ACC112 (cell line): ENCODE measurements at regions not wholly inside any gene's neighbourhood (a gene's known extent, or its start where the extent isn't known, plus 50 kb on each side); places are given as distances from the start of the nearest gene placed in this dataset.
"Not testable (repeated sequence)": the region's sequence is repeated elsewhere in the genome, so short reads cannot be mapped to it uniquely, and the experiment has no call there.

Source experiments
- H2AFZ ChIP-seq: fragments of 200-600 bp; sonication (generic); one replicate; pipeline ENCODE4 v1.6.0; 2017; ENCODE audit warnings: antibody characterized with exemption, low read length; ENCODE audit not compliant: unreplicated experiment
- H3K27ac ChIP-seq: fragments of 200-600 bp; sonication (generic); 2 replicates; pipeline ENCODE4 v1.5.1; 2014; ENCODE audit warnings: low read depth, mild to moderate bottlenecking, antibody characterized with exemption, low read length, moderate library complexity
- H3K27me3 ChIP-seq: fragments of 200-600 bp; sonication (generic); 2 replicates; pipeline ENCODE4 v1.6.1; 2014; ENCODE audit warnings: mild to moderate bottlenecking, antibody characterized with exemption, low read length, moderate library complexity, mixed read lengths; ENCODE audit not compliant: insufficient read depth
- H3K36me3 ChIP-seq: fragments of 200-600 bp; sonication (generic); 2 replicates; pipeline ENCODE4 v1.6.1; 2016; ENCODE audit warnings: mild to moderate bottlenecking, antibody characterized with exemption, low read length, moderate library complexity, mixed read lengths; ENCODE audit not compliant: insufficient read depth
- H3K4me1 ChIP-seq: fragments of 200-600 bp; sonication (generic); one replicate; pipeline ENCODE4 v1.6.1; 2016; ENCODE audit warnings: low read length, mixed read lengths; ENCODE audit not compliant: insufficient read depth, unreplicated experiment, control insufficient read depth
- H3K4me3 ChIP-seq: fragments of 200-600 bp; sonication (generic); 2 replicates; pipeline ENCODE4 v1.5.1; 2014; ENCODE audit warnings: mild to moderate bottlenecking, low read depth, low read length
- H3K79me2 ChIP-seq: fragments of 200-600 bp; sonication (generic); one replicate; pipeline ENCODE4 v1.6.0; 2016; ENCODE audit warnings: low read length; ENCODE audit not compliant: control insufficient read depth, unreplicated experiment, insufficient read depth

- not testable (repeated sequence) for H3K4me3 ChIP-seq, H3K4me1 ChIP-seq, H2AFZ ChIP-seq, H3K27ac ChIP-seq, H3K36me3 ChIP-seq, H3K79me2 ChIP-seq
- peaks cover 79% of the 10 kb centered on the region for H3K27me3 ChIP-seq
Observed at GRCh38 chr5:35521-35920, 56.4 kb upstream of the PLEKHG4B start.

- H2AFZ ChIP-seq, H3K4me1 ChIP-seq, H3K4me3 ChIP-seq, H3K79me2 ChIP-seq, H3K36me3 ChIP-seq, H3K27ac ChIP-seq: not testable (repeated sequence)
- peaks cover 76% of the 10 kb centered on the region for H3K27me3 ChIP-seq
Observed at GRCh38 chr5:37207-37606, 54.8 kb upstream of the PLEKHG4B start.

- Histone ChIP-seq H3K4me1 (no peaks in the 10 kb centered on the region), H3K4me3 (no peak overlapping the region), H3K79me2 (no peaks in the 10 kb centered on the region), H3K27me3 (peaks cover 69% of the 10 kb centered on the region), H2AFZ (no peak overlapping the region), H3K27ac (no peak overlapping the region), H3K36me3 (no peaks in the 10 kb centered on the region)
Observed at GRCh38 chr5:39979-40583, 51.9 kb upstream of the PLEKHG4B start.
